Peyer's patch (tissue), 4 donors: ENCODE measurements at regions not wholly inside any gene's neighbourhood (a gene's known extent, or its start where the extent isn't known, plus 50 kb on each side); places are given as distances from the start of the nearest gene placed in this dataset.
"Not testable (repeated sequence)": the region's sequence is repeated elsewhere in the genome, so short reads cannot be mapped to it uniquely, and the experiment has no call there.

ENCODE experiments used
- DNase-seq, 3 donors: peaks; one replicate each; pipeline ENCODE4 v3.0.0-alpha.2; 2017 to 2019
- H3K27ac ChIP-seq, 4 donors: fragments of 200-600 bp; sonication (generic); one replicate each; pipeline ENCODE4 v1.5.1; 2016 to 2019
- H3K27me3 ChIP-seq, 2 donors: fragments of 200-600 bp; sonication (generic); one replicate each; pipeline ENCODE4 v1.5.1; 2019
- H3K36me3 ChIP-seq, 3 donors: fragments of 200-600 bp; sonication (generic); one replicate each; pipeline ENCODE4 v1.5.1; 2016 to 2019
- H3K4me1 ChIP-seq, 4 donors: fragments of 200-600 bp; sonication (generic); one replicate each; pipeline ENCODE4 v1.5.1; 2016 to 2019
- H3K4me3 ChIP-seq, 4 donors: fragments of 200-600 bp; sonication (generic); 1 replicate in 3 of 4; 2 replicates in 1 of 4; pipeline ENCODE4 v1.5.1; 2016 to 2019; ENCODE audit warnings: mild to moderate bottlenecking in 1 of 4
- H3K9me3 ChIP-seq, 4 donors: fragments of 200-600 bp; sonication (generic); one replicate each; pipeline ENCODE4 v1.5.1; 2016 to 2019; ENCODE audit warnings: mild to moderate bottlenecking in 1 of 4
- POLR2A ChIP-seq, 2 donors: fragments of 450-650 bp; IDR thresholded peaks; one replicate each; pipeline ENCODE4 v1.5.1; 2017; ENCODE audit warnings: antibody characterized with exemption in 2 of 2, mild to moderate bottlenecking in 2 of 2, moderate library complexity in 2 of 2
- TF ChIP-seq, protein P1 (sequence below), 6 experiments: fragments of 450-650 bp in 4 of 6; fragments of 200-600 bp in 2 of 6; sonication (generic) in 1 of 6; IDR thresholded peaks; one replicate each; pipeline ENCODE4 v1.5.1; 2017 to 2019; ENCODE audit warnings: antibody characterized with exemption in 6 of 6, mild to moderate bottlenecking in 3 of 6, moderate library complexity in 1 of 6

- no peak for DNase-seq
- TF ChIP-seq POLR2A (IDR thresholded peaks at IDR 0.05), result no peak
- TF ChIP-seq, protein P1, sequence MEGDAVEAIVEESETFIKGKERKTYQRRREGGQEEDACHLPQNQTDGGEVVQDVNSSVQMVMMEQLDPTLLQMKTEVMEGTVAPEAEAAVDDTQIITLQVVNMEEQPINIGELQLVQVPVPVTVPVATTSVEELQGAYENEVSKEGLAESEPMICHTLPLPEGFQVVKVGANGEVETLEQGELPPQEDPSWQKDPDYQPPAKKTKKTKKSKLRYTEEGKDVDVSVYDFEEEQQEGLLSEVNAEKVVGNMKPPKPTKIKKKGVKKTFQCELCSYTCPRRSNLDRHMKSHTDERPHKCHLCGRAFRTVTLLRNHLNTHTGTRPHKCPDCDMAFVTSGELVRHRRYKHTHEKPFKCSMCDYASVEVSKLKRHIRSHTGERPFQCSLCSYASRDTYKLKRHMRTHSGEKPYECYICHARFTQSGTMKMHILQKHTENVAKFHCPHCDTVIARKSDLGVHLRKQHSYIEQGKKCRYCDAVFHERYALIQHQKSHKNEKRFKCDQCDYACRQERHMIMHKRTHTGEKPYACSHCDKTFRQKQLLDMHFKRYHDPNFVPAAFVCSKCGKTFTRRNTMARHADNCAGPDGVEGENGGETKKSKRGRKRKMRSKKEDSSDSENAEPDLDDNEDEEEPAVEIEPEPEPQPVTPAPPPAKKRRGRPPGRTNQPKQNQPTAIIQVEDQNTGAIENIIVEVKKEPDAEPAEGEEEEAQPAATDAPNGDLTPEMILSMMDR (IDR thresholded peaks at IDR 0.05), result no peak
- Histone ChIP-seq H3K27ac (no peak overlapping the region), H3K9me3 (no peaks in the 10 kb centered on the region), H3K4me3 (no peak overlapping the region), H3K4me1 (no peaks in the 10 kb centered on the region), H3K27me3 (no peaks in the 10 kb centered on the region), H3K36me3 (no peaks in the 10 kb centered on the region)
These were observed 162.3 kb upstream of the SMIM31 start for GRCh38 chr4:164591666-164592065.

DNA sequence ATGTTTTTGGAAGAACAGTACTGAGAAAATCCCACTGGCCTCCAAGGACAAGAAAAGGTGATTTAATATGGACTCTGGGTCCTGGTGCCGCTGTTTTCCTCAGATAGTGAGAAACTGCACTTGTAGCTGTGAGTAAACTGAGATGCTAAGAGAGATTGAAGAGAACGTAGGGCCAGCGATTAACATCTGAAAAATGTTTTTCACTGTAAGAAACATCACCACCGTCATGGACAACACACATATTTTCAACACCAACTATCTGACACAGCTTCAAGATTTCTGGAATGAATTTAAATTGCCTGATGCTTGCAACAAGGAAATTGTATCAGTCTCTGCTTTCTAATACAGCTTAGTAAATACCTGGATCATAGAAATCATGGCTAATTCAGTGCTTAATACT is 158.2 kb upstream of the SMIM31 start:
- DNase-seq, result no peak
- Histone ChIP-seq H3K27me3 (no peaks in the 10 kb centered on the region), H3K4me3 (no peak overlapping the region), H3K27ac (no peak overlapping the region), H3K4me1 (no peaks in the 10 kb centered on the region), H3K36me3 (no peaks in the 10 kb centered on the region), H3K9me3 (no peaks in the 10 kb centered on the region)
- TF ChIP-seq, protein P1 (IDR thresholded peaks at IDR 0.05), result no peak
- TF ChIP-seq POLR2A (IDR thresholded peaks at IDR 0.05), result no peak

- DNase-seq, result no peak
- H3K4me1 ChIP-seq, result no peaks in the 10 kb centered on the region
- H3K4me3 ChIP-seq, result no peak overlapping the region
- TF ChIP-seq POLR2A (IDR thresholded peaks at IDR 0.05), result no peak
- TF ChIP-seq, protein P1 (IDR thresholded peaks at IDR 0.05), result no peak
- H3K9me3 ChIP-seq, result no peaks in the 10 kb centered on the region
- H3K36me3 ChIP-seq, result no peaks in the 10 kb centered on the region
- no peaks in the 10 kb centered on the region for H3K27me3 ChIP-seq
- H3K27ac ChIP-seq, result no peak overlapping the region
These were observed 157.5 kb upstream of the SMIM31 start for GRCh38 chr4:164596318-164596878.

- no peaks in the 10 kb centered on the region for H3K4me1 ChIP-seq
- H3K4me3 ChIP-seq, result no peak overlapping the region
- no peak overlapping the region for H3K27ac ChIP-seq
- no peak for TF ChIP-seq POLR2A (IDR thresholded peaks at IDR 0.05)
- TF ChIP-seq, protein P1 (IDR thresholded peaks at IDR 0.05), result no peak
- H3K36me3 ChIP-seq, result no peaks in the 10 kb centered on the region
- DNase-seq, result no peak
- H3K27me3 ChIP-seq, result no peaks in the 10 kb centered on the region
- H3K9me3 ChIP-seq, result peaks cover 0 to 5% (median 0%) of the 10 kb centered on the region in 4 donors
These were observed 157.0 kb upstream of the SMIM31 start for GRCh38 chr4:164596927-164597326.

DNA sequence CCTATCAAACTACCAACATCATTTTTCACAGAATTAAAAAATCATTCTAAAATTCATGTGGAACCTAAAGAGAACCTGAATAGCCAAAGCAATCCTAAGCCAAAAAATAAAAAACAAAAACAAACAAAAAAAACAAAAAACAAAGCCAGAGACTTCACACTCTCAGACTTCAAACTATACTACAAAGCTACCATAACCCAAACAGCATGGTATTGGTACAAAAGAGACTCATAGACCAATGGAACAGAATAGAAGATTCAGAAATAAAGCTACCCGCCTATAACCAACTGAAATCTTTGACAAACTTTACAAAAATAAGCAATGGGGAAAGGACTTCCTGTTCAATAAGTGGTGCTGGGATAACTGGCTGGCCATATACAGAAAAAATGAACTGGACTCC is 152.3 kb upstream of the SMIM31 start:
- H3K4me1 ChIP-seq, result no peaks in the 10 kb centered on the region
- H3K36me3 ChIP-seq, result no peaks in the 10 kb centered on the region
- DNase-seq, result no peak
- TF ChIP-seq, protein P1 (IDR thresholded peaks at IDR 0.05), result no peak
- TF ChIP-seq POLR2A (IDR thresholded peaks at IDR 0.05), result no peak
- H3K27me3 ChIP-seq, result no peaks in the 10 kb centered on the region
- peaks cover 0 to 6% (median 0%) of the 10 kb centered on the region in 4 donors for H3K9me3 ChIP-seq
- H3K27ac ChIP-seq, result no peak overlapping the region
- H3K4me3 ChIP-seq, result no peak overlapping the region

DNA sequence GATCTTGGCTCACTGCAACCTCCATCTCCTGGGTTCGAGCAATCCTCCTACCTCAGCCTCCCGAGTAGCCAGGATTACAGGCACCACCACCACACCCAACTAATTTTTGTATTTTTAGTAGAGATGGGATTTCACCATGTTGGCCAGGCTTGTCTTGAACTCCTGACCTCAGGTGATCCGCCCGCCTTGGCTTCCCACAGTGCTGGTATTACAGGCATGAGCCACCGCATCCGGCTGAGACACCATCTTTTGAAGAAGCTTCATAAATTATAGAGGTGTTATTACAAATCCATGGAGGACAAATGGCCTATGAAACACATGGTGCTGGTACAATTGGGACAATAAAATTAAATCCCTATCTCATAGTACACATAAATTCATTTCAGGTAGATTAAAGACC is 148.1 kb upstream of the SMIM31 start:
- not testable (repeated sequence) for H3K9me3 ChIP-seq, H3K27me3 ChIP-seq, H3K36me3 ChIP-seq, H3K4me3 ChIP-seq, H3K27ac ChIP-seq, H3K4me1 ChIP-seq, DNase-seq
